IMR-90 (cell line): ENCODE measurements at regions not wholly inside any gene's neighbourhood (a gene's known extent, or its start where the extent isn't known, plus 50 kb on each side); places are given as distances from the start of the nearest gene placed in this dataset.

Experiments
- ATAC-seq: fragments of 200-7000 bp; cut with Tn5 transposase; 2 replicates; pipeline ENCODE4 v1.9.1; 2020; ENCODE audit warnings: low read depth, mild to moderate bottlenecking, moderate library complexity
- BruUV-seq: library from RNA; stranded (reverse); fragments of 400-500 nt; replicated peaks from 2 replicates; lab custom pipeline; 2021; lab: Mats Ljungman, UMichigan
- CTCF ChIA-PET: fragments of 300-600 bp; formaldehyde crosslinking; extraction: SDS; loops from one replicate; lab custom pipeline; 2021; ENCODE audit warnings: antibody characterized with exemption; lab: Yijun Ruan, JAX
- POLR2A ChIA-PET: fragments of 300-600 bp; sonication (Branson Sonifier 250); formaldehyde crosslinking; loops from one replicate; lab custom pipeline; 2022; ENCODE audit warnings: antibody characterized with exemption; ENCODE audit not compliant: unreplicated experiment; lab: Charles Lee
- DNase-seq: peaks from one replicate; pipeline ENCODE4 v3.0.0; 2013
- H2AFZ ChIP-seq: replicated peaks from 2 replicates; pipeline ENCODE3; 2013; ENCODE audit warnings: low read length, mild to moderate bottlenecking; ENCODE audit not compliant: poor library complexity
- H2AK5ac ChIP-seq: 2 replicates; pipeline ENCODE4 v1.6.1; 2013; ENCODE audit warnings: low read depth, low read length, inconsistent platforms
- H2AK9ac ChIP-seq: replicated peaks from 2 replicates; pipeline ENCODE3; 2013; ENCODE audit warnings: mild to moderate bottlenecking, low read depth, low read length, moderate library complexity; ENCODE audit not compliant: poor library complexity
- H2BK120ac ChIP-seq: 2 replicates; pipeline ENCODE4 v1.6.1; 2013; ENCODE audit warnings: low read depth, low read length, inconsistent platforms
- H2BK15ac ChIP-seq: 3 replicates; pipeline ENCODE4 v1.6.1; 2013; ENCODE audit warnings: low read depth, low read length, inconsistent platforms
- H2BK20ac ChIP-seq: 2 replicates; pipeline ENCODE4 v1.6.1; 2013; ENCODE audit warnings: low read depth, mild to moderate bottlenecking, inconsistent platforms, low read length, moderate library complexity
- H2BK5ac ChIP-seq: 2 replicates; pipeline ENCODE4 v1.6.1; 2013; ENCODE audit warnings: mild to moderate bottlenecking, low read depth, low read length, inconsistent platforms; ENCODE audit not compliant: poor library complexity, severe bottlenecking
- H3K14ac ChIP-seq: replicated peaks from 2 replicates; pipeline ENCODE4 v1.6.1; 2013; ENCODE audit warnings: low read depth, low read length, inconsistent platforms
- H3K18ac ChIP-seq: 2 replicates; pipeline ENCODE4 v1.6.1; 2013; ENCODE audit warnings: low read depth, low read length, control low read depth
- H3K23ac ChIP-seq: 2 replicates; pipeline ENCODE4 v1.6.1; 2013; ENCODE audit warnings: low read depth, low read length, inconsistent platforms
- H3K27ac ChIP-seq: 2 replicates; pipeline ENCODE4 v1.5.1; 2013; ENCODE audit warnings: mild to moderate bottlenecking, control low read depth, low read length; ENCODE audit not compliant: insufficient read depth
- H3K27me3 ChIP-seq: 2 replicates; pipeline ENCODE4 v1.6.1; 2013; ENCODE audit warnings: low read length; ENCODE audit not compliant: control insufficient read depth, insufficient read depth
- H3K36me3 ChIP-seq: 2 replicates; pipeline ENCODE4 v1.6.1; 2013; ENCODE audit warnings: low read length, mixed read lengths; ENCODE audit not compliant: control insufficient read depth, insufficient read depth
- H3K4ac ChIP-seq: 2 replicates; pipeline ENCODE4 v1.6.1; 2013; ENCODE audit warnings: low read depth, low read length, inconsistent platforms
- H3K4me1 ChIP-seq: 2 replicates; pipeline ENCODE4 v1.6.1; 2013; ENCODE audit warnings: low read length, mixed read lengths; ENCODE audit not compliant: control insufficient read depth, insufficient read depth
- H3K4me2 ChIP-seq: 2 replicates; pipeline ENCODE4 v1.6.1; 2013; ENCODE audit warnings: low read depth, mild to moderate bottlenecking, control low read depth, low read length, moderate library complexity
- H3K4me3 ChIP-seq: 2 replicates; pipeline ENCODE4 v1.5.1; 2013; ENCODE audit warnings: low read depth, mild to moderate bottlenecking, control low read depth, low read length, moderate library complexity; ENCODE audit not compliant: insufficient read depth
- H3K56ac ChIP-seq: 2 replicates; pipeline ENCODE4 v1.6.1; 2013; ENCODE audit warnings: low read length, inconsistent platforms; ENCODE audit not compliant: insufficient read depth; ENCODE audit errors: extremely low read depth
- H3K79me1 ChIP-seq, 2 experiments: 2 replicates each; pipeline ENCODE4 v1.6.1; 2013; ENCODE audit warnings: low read length in 2 of 2, inconsistent platforms in 1 of 2, low read depth in 1 of 2
- H3K9ac ChIP-seq: 2 replicates; pipeline ENCODE4 v1.6.1; 2013; ENCODE audit warnings: low read depth, low read length, control low read depth
- H3K9me1 ChIP-seq: 2 replicates; pipeline ENCODE4 v1.6.1; 2013; ENCODE audit warnings: low read length, inconsistent platforms; ENCODE audit not compliant: insufficient read depth
- H3K9me3 ChIP-seq: 2 replicates; pipeline ENCODE4 v1.6.1; 2013; ENCODE audit warnings: low read length; ENCODE audit not compliant: control insufficient read depth, insufficient read depth
- H4K20me1 ChIP-seq: 2 replicates; pipeline ENCODE4 v1.6.1; 2013; ENCODE audit warnings: low read length, inconsistent platforms; ENCODE audit not compliant: insufficient read depth
- H4K5ac ChIP-seq: 2 replicates; pipeline ENCODE4 v1.6.1; 2013; ENCODE audit warnings: mild to moderate bottlenecking, low read depth, low read length, control low read depth
- H4K8ac ChIP-seq, 2 experiments: 2 replicates each; pipeline ENCODE4 v1.6.1; 2013; ENCODE audit warnings: low read depth in 2 of 2, low read length in 2 of 2, control low read depth in 1 of 2, inconsistent platforms in 1 of 2
- H4K91ac ChIP-seq: 2 replicates; pipeline ENCODE4 v1.6.1; 2013; ENCODE audit warnings: low read depth, low read length, inconsistent platforms; ENCODE audit not compliant: insufficient read depth
- BHLHE40 ChIP-seq: fragments of 150-350 bp; IDR thresholded peaks from 2 replicates; pipeline ENCODE4 v1.6.1; 2016; ENCODE audit warnings: mild to moderate bottlenecking, low read depth, low read length
- CEBPB ChIP-seq: IDR thresholded peaks from 2 replicates; pipeline ENCODE4 v1.6.1; 2012; ENCODE audit warnings: low read depth, low read length, improper control_type of control experiment
- CTCF ChIP-seq: conservative IDR thresholded peaks from 2 replicates; pipeline ENCODE4 v1.5.1; 2012; ENCODE audit warnings: mild to moderate bottlenecking, low read depth, low read length, improper control_type of control experiment
- ELK1 ChIP-seq: fragments of 150-350 bp; IDR thresholded peaks from 2 replicates; pipeline ENCODE4 v1.6.1; 2016; ENCODE audit warnings: low read depth, mild to moderate bottlenecking, low read length, moderate library complexity, borderline replicate concordance
- FOS ChIP-seq: fragments of 150-350 bp; IDR thresholded peaks from 2 replicates; pipeline ENCODE4 v1.6.1; 2016; ENCODE audit warnings: low read depth, low read length
- MAZ ChIP-seq: IDR thresholded peaks from 2 replicates; pipeline ENCODE4 v1.6.1; 2012; ENCODE audit warnings: low read depth, mild to moderate bottlenecking, low read length, improper control_type of control experiment, moderate library complexity, borderline replicate concordance
- NFE2L2 ChIP-seq: fragments of 150-350 bp; IDR thresholded peaks from 2 replicates; pipeline ENCODE4 v1.6.1; 2016; ENCODE audit warnings: low read depth, mild to moderate bottlenecking, low read length
- POLR2A ChIP-seq: IDR thresholded peaks from 2 replicates; pipeline ENCODE4 v1.6.1; 2012; ENCODE audit warnings: mild to moderate bottlenecking, low read depth, low read length
- RAD21 ChIP-seq: IDR thresholded peaks from 2 replicates; pipeline ENCODE4 v1.6.1; 2012; ENCODE audit warnings: low read length, improper control_type of control experiment
- RCOR1 ChIP-seq: IDR thresholded peaks from 2 replicates; pipeline ENCODE4 v1.6.1; 2012; ENCODE audit warnings: mild to moderate bottlenecking, low read length, improper control_type of control experiment; ENCODE audit not compliant: insufficient replicate concordance
- SMC3 ChIP-seq: fragments of 150-350 bp; IDR thresholded peaks from 2 replicates; pipeline ENCODE4 v1.6.1; 2016; ENCODE audit warnings: low read depth, mild to moderate bottlenecking, antibody characterized with exemption, low read length, moderate library complexity
- WGBS, 2 experiments: methylation state at CpG; one replicate each; pipeline versions ENCODE4 v1.1.5 to v1.1.7; 2013; ENCODE audit warnings: missing lambda C conversion rate in 2 of 2; ENCODE audit not compliant: insufficient read length in 1 of 2; ENCODE audit errors: extremely low coverage in 2 of 2; 5-methylcytosine and 5-hydroxymethylcytosine counted together
- dilution Hi-C: fragments of 300-500 bp; cut with HindIII; formaldehyde crosslinking; loops from one replicate; pipeline ENCODE4 v1.14.3; 2018; ENCODE audit warnings: low sequenced_read_pairs; ENCODE audit not compliant: unreplicated experiment
- in situ Hi-C: fragments of 300-500 bp; cut with MboI; formaldehyde crosslinking; loops from 3 replicates; pipeline ENCODE4 v1.14.3; 2019; ENCODE audit warnings: low sequenced_read_pairs, inconsistent platforms, mixed read lengths
- intact Hi-C: fragments of 100-400 bp; cut with micrococcal nuclease; formaldehyde crosslinking; loops from 2 replicates; pipeline ENCODE4 v1.10.0; 2022

- no peak overlapping the region for H3K9ac ChIP-seq
- intact Hi-C loops (no loop called here), in situ Hi-C loops (no loop called here)
These were observed 117.3 kb downstream of the UCHL5 start for GRCh38 chr1:192941722-192942411.

More at GRCh38 chr1:192941722-192942411, 117.3 kb downstream of the UCHL5 start:
- Histone ChIP-seq H3K18ac (no peak overlapping the region), H4K5ac (no peak overlapping the region), H3K56ac (no peak overlapping the region), H3K4me1 (no peaks in the 10 kb centered on the region), H4K91ac (no peak overlapping the region), H3K36me3 (no peaks in the 10 kb centered on the region), H3K27ac (no peak overlapping the region), H2BK5ac (no peak overlapping the region), H2BK20ac (no peak overlapping the region), H3K4me2 (no peak overlapping the region), H2AFZ (no peak overlapping the region), H3K4me3 (no peak overlapping the region), H4K8ac (no peak overlapping the region), H3K23ac (no peak overlapping the region), H3K27me3 (no peaks in the 10 kb centered on the region), H2AK9ac (no peak overlapping the region), H4K20me1 (no peaks in the 10 kb centered on the region), H3K79me1 (no peaks in the 10 kb centered on the region), H2BK120ac (no peak overlapping the region), H3K4ac (no peak overlapping the region), H2AK5ac (no peak overlapping the region), H3K9me1 (no peaks in the 10 kb centered on the region), H2BK15ac (no peak overlapping the region), H3K9me3 (no peaks in the 10 kb centered on the region), H3K14ac (no peak overlapping the region)
- TF ChIP-seq CTCF (no peak), MAZ (no peak), RAD21 (no peak), NFE2L2 (no peak), CEBPB (no peak), SMC3 (no peak), RCOR1 (no peak), POLR2A (no peak), BHLHE40 (no peak), FOS (no peak), ELK1 (no peak)
- ATAC-seq (no peak), DNase-seq (no peak)
- CTCF ChIA-PET = no interaction called here
- BruUV-seq = no TSS peak
- dilution Hi-C loops = no loop called here
- no CpG with 5 or more reads among the region's 5 CpGs for WGBS, 2 experiments
- POLR2A ChIA-PET = interaction anchor here (0.6 kb wide), 1 partner anchor 13 kb away, joined by 3 read pairs; no protein-coding TSS in a partner anchor
